OCI-LY7 (cell line): ENCODE measurements at regions not wholly inside any gene's neighbourhood (a gene's known extent, or its start where the extent isn't known, plus 50 kb on each side); places are given as distances from the start of the nearest gene placed in this dataset.

Source experiments
- BruUV-seq: library from RNA; stranded (reverse); fragments of 400-500 nt; replicated peaks from 2 replicates; lab custom pipeline; 2021; lab: Mats Ljungman, UMichigan
- CTCF ChIA-PET: fragments of 300-600 bp; sonication (Branson Sonifier 250); formaldehyde crosslinking; loops from one replicate; lab custom pipeline; 2022; ENCODE audit warnings: antibody characterized with exemption; ENCODE audit not compliant: unreplicated experiment; lab: Charles Lee
- POLR2A ChIA-PET: fragments of 300-600 bp; sonication (Branson Sonifier 250); formaldehyde crosslinking; loops from one replicate; lab custom pipeline; 2022; ENCODE audit warnings: antibody characterized with exemption; lab: Charles Lee
- DNase-seq: peaks from one replicate; pipeline ENCODE4 v3.0.0-alpha.2; 2015; ENCODE audit warnings: low spot score
- H2AFZ ChIP-seq: fragments of 200-600 bp; sonication (generic), shearing (Covaris generic); 2 replicates; pipeline ENCODE4 v1.6.1; 2014; ENCODE audit warnings: mild to moderate bottlenecking, antibody characterized with exemption, low read length, moderate library complexity
- H3K27ac ChIP-seq: fragments of 200-600 bp; sonication (generic); 2 replicates; pipeline ENCODE4 v1.5.1; 2014; ENCODE audit warnings: mixed run types, low read depth, mild to moderate bottlenecking, moderate library complexity, low read length, inconsistent platforms; ENCODE audit not compliant: poor library complexity, severe bottlenecking
- H3K36me3 ChIP-seq: fragments of 200-600 bp; sonication (generic); 2 replicates; pipeline ENCODE4 v1.6.1; 2014; ENCODE audit warnings: mild to moderate bottlenecking, antibody characterized with exemption, low read length, moderate library complexity, mixed read lengths; ENCODE audit not compliant: insufficient read depth
- H3K4me1 ChIP-seq: fragments of 200-600 bp; sonication (generic); 2 replicates; pipeline ENCODE4 v1.5.1; 2014; ENCODE audit warnings: mild to moderate bottlenecking, low read length; ENCODE audit not compliant: insufficient read depth, poor library complexity, severe bottlenecking
- H3K4me2 ChIP-seq: fragments of 200-600 bp; sonication (generic); 2 replicates; pipeline ENCODE4 v1.6.1; 2014; ENCODE audit warnings: mild to moderate bottlenecking, low read length
- H3K4me3 ChIP-seq: fragments of 200-600 bp; sonication (generic); 2 replicates; pipeline ENCODE4 v1.5.1; 2014; ENCODE audit warnings: mild to moderate bottlenecking, low read depth, low read length; ENCODE audit not compliant: poor library complexity, severe bottlenecking
- H3K79me2 ChIP-seq: fragments of 200-600 bp; sonication (generic); 2 replicates; pipeline ENCODE4 v1.6.1; 2016; ENCODE audit warnings: low read depth, mild to moderate bottlenecking, low read length, moderate library complexity, mixed read lengths; ENCODE audit not compliant: insufficient read depth
- H3K9me2 ChIP-seq: fragments of 200-600 bp; sonication (generic); 2 replicates; pipeline ENCODE4 v1.6.1; 2016; ENCODE audit warnings: mild to moderate bottlenecking, low read length, mixed read lengths; ENCODE audit not compliant: insufficient read depth
- H3K9me3 ChIP-seq: fragments of 200-600 bp; sonication (generic); 2 replicates; pipeline ENCODE4 v1.6.1; 2014; ENCODE audit warnings: mild to moderate bottlenecking, mixed run types, low read length, mixed read lengths
- H4K20me1 ChIP-seq: fragments of 200-600 bp; sonication (generic); 2 replicates; pipeline ENCODE4 v1.6.1; 2014; ENCODE audit warnings: mild to moderate bottlenecking, antibody characterized with exemption, low read length, moderate library complexity, mixed read lengths; ENCODE audit not compliant: insufficient read depth
- CTCF ChIP-seq: fragments of 200-600 bp; sonication (generic); conservative IDR thresholded peaks from 2 replicates; pipeline ENCODE4 v1.5.1; 2014; ENCODE audit warnings: mild to moderate bottlenecking, antibody characterized with exemption, low read length, moderate library complexity, mixed read lengths
- EZH2phosphoT487 ChIP-seq: fragments of 200-600 bp; sonication (generic); IDR thresholded peaks from 2 replicates; pipeline ENCODE4 v1.6.1; 2018; ENCODE audit warnings: low read depth, borderline replicate concordance, mild to moderate bottlenecking, mixed run types, antibody characterized with exemption, low read length, moderate library complexity, mixed read lengths
- intact Hi-C: fragments of 100-400 bp; cut with micrococcal nuclease; formaldehyde crosslinking; loops from one replicate; pipeline ENCODE4 v1.10.0; 2022; ENCODE audit not compliant: unreplicated experiment

- Histone ChIP-seq H3K4me3 (no peak overlapping the region), H3K9me2 (no peaks in the 10 kb centered on the region), H3K4me2 (no peak overlapping the region), H3K4me1 (no peaks in the 10 kb centered on the region), H3K9me3 (no peaks in the 10 kb centered on the region), H3K79me2 (no peaks in the 10 kb centered on the region), H2AFZ (no peak overlapping the region), H4K20me1 (no peaks in the 10 kb centered on the region), H3K27ac (no peak overlapping the region), H3K36me3 (no peaks in the 10 kb centered on the region)
- TF ChIP-seq EZH2phosphoT487 (no peak), CTCF (no peak)
- POLR2A ChIA-PET = interaction anchor here (0.5 to 0.6 kb wide), 2 partner anchors 25 to 37 kb away, joined by 4 to 5 read pairs; no protein-coding TSS in a partner anchor
- intact Hi-C loops = no loop called here
- BruUV-seq = no TSS peak
- no peak for DNase-seq
- CTCF ChIA-PET = no interaction called here
Measured at GRCh38 chr14:56057071-56057741, 61.0 kb upstream of the PELI2 start.

- intact Hi-C loops = no loop called here
- CTCF ChIA-PET = no interaction called here
- no TSS peak for BruUV-seq
Measured at GRCh38 chr14:56057767-56058166, 60.4 kb upstream of the PELI2 start.

More at GRCh38 chr14:56057767-56058166, 60.4 kb upstream of the PELI2 start:
- TF ChIP-seq CTCF = no peak
- no peak for TF ChIP-seq EZH2phosphoT487
- POLR2A ChIA-PET = interaction anchor here (0.5 to 0.6 kb wide), 2 partner anchors 25 to 36 kb away, joined by 4 to 5 read pairs; no protein-coding TSS in a partner anchor
- H3K36me3 ChIP-seq = no peaks in the 10 kb centered on the region
- H3K4me3 ChIP-seq = no peak overlapping the region
- no peaks in the 10 kb centered on the region for H3K79me2 ChIP-seq
- H3K4me1 ChIP-seq = no peaks in the 10 kb centered on the region
- H2AFZ ChIP-seq = no peak overlapping the region
- no peak overlapping the region for H3K27ac ChIP-seq
- H3K9me3 ChIP-seq = no peaks in the 10 kb centered on the region
- H3K4me2 ChIP-seq = no peak overlapping the region
- no peak for DNase-seq
- H3K9me2 ChIP-seq = no peaks in the 10 kb centered on the region
- no peaks in the 10 kb centered on the region for H4K20me1 ChIP-seq
